Activated T-helper 2 cell treated with anti-CD3 and anti-CD28 coated beads, Interferon-gamma antibody, Interleukin-2, Interleukin-4, amounts not matched to agents 10 μg/mL and 5 μg/mL and 100 μg/mL, durations not matched to agents 14 hours and 24 hours and 36 hours (primary cell): ENCODE measurements at regions not wholly inside any gene's neighbourhood (a gene's known extent, or its start where the extent isn't known, plus 50 kb on each side); places are given as distances from the start of the nearest gene placed in this dataset.

Experiments used
- DNase-seq: peaks from one replicate; pipeline ENCODE4 v3.0.0; 2021; ENCODE audit warnings: low spot score
- H3K27ac Mint-ChIP-seq: one replicate; pipeline ENCODE4 v1.8.0; 2021; ENCODE audit warnings: mixed read lengths
- H3K27me3 Mint-ChIP-seq: one replicate; pipeline ENCODE4 v1.8.0; 2021; ENCODE audit warnings: low read depth, mixed read lengths
- H3K36me3 Mint-ChIP-seq: one replicate; pipeline ENCODE4 v1.8.0; 2021; ENCODE audit warnings: low read depth, mixed read lengths
- H3K4me1 Mint-ChIP-seq: one replicate; pipeline ENCODE4 v1.8.0; 2021; ENCODE audit warnings: low read depth, mixed read lengths
- H3K4me3 Mint-ChIP-seq: one replicate; pipeline ENCODE4 v1.8.0; 2021; ENCODE audit warnings: low read depth, mild to moderate bottlenecking, moderate library complexity, mixed read lengths
- H3K9me3 Mint-ChIP-seq: one replicate; pipeline ENCODE4 v1.8.0; 2021; ENCODE audit warnings: mixed read lengths
- intact Hi-C: fragments of 100-400 bp; cut with micrococcal nuclease; formaldehyde crosslinking; loops from one replicate; pipeline ENCODE4 v1.15.1; 2023

DNA sequence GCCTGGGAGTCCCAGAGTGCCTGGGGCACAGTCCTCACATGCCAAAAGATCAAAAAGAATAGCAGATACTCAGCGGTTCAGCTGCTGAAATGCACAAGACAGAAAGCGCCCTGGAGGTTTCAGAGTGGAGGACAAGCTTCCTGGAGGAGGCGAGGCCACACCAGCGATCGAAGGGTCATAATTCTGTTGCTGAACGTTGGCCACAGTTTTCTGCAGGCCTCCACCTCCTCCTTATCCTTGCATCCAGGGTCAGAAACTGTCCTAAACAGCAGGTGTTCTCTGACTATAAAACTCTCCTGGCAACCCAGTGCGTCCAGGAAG, 220.3 kb upstream of the LINGO1 start:
- peaks cover 6% of the 10 kb centered on the region for H3K9me3 Mint-ChIP-seq
- no peaks in the 10 kb centered on the region for H3K36me3 Mint-ChIP-seq
- no peak for DNase-seq
- no peak overlapping the region for H3K4me3 Mint-ChIP-seq
- peaks cover 8% of the 10 kb centered on the region for H3K27me3 Mint-ChIP-seq
- intact Hi-C loops, result no loop called here
- no peaks in the 10 kb centered on the region for H3K4me1 Mint-ChIP-seq
- no peak overlapping the region for H3K27ac Mint-ChIP-seq

DNA sequence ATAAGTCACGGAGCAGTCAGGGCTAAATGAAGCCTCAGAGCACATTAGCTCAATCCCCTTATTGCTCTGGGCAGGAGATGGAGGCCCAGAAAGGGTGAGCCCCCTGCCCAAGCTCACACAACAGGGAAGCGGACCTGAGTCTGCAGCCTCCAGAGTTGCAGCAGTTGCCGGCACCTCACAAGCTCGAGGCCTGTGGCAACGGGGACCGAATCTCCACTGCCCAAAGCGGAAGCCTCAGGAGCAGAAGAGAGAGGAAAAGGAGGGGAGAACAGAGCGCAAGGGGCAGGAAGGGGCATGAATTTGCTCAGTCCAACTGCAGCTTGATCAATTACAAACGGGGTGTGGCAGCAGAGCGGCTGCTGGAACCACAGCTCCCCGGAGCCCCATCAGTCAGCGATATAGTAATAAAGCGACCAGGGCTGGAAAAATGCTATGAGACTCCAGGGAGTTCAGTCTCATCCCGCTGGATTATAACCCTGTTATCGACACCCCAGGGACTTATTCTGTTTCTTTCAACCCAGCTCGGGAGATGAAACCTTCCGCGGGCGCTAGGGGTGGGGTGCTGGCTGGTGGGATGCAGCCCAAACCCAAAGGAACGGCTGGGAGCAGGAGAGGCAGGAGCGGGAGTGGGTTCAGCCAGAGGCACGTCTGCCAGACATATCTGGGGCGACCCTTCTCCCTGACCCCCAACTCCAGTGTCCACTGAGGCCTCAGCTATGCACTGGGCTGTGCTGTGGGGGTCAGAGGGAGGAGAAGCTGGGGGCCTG, 219.7 kb upstream of the LINGO1 start:
- Mint-ChIP-seq H3K4me3 (no peak overlapping the region), H3K27me3 (peaks cover 11% of the 10 kb centered on the region), H3K27ac (no peak overlapping the region), H3K36me3 (no peaks in the 10 kb centered on the region), H3K4me1 (no peaks in the 10 kb centered on the region), H3K9me3 (peaks cover 6% of the 10 kb centered on the region)
- intact Hi-C loops, result no loop called here
- no peak for DNase-seq

DNA sequence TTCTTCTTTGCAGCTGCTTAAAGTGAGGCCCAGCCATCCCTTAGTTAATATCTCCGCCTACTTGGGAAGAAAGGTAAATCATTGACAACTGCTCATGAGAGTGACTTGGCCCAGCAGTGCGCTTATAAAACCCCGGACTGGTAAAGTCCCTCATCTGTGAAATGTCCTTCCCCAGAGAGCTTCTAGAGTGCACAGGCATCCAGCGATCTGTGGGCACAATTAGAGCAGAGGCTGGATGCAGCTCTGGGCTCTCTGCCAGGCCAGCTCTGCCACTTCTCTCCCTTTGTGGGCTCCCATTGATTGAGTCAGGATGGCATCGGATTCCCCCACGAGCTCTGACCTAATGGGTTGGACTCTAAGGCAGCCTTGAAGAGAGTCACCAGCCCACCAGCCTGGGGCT, 219.0 kb upstream of the LINGO1 start:
- Mint-ChIP-seq H3K27me3 (peaks cover 16% of the 10 kb centered on the region), H3K9me3 (peaks cover 6% of the 10 kb centered on the region), H3K4me1 (no peaks in the 10 kb centered on the region), H3K27ac (no peak overlapping the region), H3K36me3 (no peaks in the 10 kb centered on the region), H3K4me3 (no peak overlapping the region)
- intact Hi-C loops, result no loop called here
- DNase-seq, result no peak

DNA sequence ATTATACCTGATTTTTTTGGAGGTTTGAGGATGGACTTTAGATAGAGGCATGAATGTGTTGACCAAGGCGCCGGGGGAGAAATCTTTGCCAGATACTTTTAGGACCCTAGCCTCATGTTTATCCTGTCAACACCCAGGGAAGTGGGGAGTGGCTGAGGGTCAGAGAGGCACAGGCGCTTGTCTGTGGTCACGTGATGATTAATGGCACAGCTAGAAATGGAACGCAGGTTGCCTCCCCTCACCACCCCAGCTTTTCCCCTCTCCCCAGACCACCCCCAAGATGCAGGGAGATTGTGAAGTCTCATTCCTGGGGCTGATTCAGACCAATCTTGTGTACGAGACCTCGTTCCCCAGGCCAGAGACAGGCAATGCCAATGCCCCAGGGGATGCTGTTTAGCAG, 218.4 kb upstream of the LINGO1 start:
- Mint-ChIP-seq H3K27ac (no peak overlapping the region), H3K4me3 (no peak overlapping the region), H3K4me1 (no peaks in the 10 kb centered on the region), H3K36me3 (no peaks in the 10 kb centered on the region), H3K9me3 (peaks cover 6% of the 10 kb centered on the region), H3K27me3 (peaks cover 19% of the 10 kb centered on the region)
- no peak for DNase-seq
- intact Hi-C loops, result no loop called here

DNA sequence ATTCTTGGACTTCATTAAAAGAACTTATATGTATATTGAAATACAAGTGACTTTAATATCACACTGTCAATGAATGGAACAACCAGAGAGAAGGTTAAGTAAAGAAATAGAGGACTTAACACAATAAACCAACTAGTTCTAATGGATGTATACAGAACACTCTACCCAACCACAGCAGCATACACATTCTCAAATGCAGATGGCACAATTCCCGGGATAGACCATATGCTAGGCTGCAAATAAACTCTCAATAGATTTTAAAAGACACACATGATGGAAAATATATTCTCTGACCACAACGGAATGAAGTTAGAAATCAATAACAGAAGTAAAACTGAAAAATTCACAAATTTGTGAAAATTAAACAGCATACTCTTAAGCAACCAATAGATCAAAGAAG, 214.3 kb upstream of the LINGO1 start:
- Mint-ChIP-seq H3K36me3 (no peaks in the 10 kb centered on the region), H3K9me3 (peaks cover 6% of the 10 kb centered on the region), H3K27ac (no peak overlapping the region), H3K4me1 (no peaks in the 10 kb centered on the region), H3K4me3 (no peak overlapping the region), H3K27me3 (peaks cover 25% of the 10 kb centered on the region)
- intact Hi-C loops, result no loop called here
- DNase-seq, result no peak

DNA sequence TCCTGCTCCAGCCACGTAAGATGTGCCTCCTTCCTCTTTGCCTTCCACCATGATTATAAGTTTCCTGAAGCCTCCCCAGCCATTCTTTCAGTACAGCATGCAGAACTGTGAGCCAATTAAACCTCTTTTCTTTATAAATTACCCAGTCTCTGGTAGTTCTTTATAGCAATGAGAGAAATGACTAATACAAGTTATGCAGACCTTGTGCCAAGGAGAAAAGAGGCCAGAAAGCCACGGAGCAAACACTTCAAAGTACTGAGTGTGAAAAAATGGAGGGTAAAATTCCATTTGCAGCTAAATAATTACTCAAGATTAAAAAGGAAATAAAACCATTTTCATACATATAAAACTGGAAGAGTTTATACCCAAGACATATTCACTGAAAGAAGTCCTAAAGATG, 213.6 kb upstream of the LINGO1 start:
- H3K27me3 Mint-ChIP-seq, result peaks cover 27% of the 10 kb centered on the region

DNA sequence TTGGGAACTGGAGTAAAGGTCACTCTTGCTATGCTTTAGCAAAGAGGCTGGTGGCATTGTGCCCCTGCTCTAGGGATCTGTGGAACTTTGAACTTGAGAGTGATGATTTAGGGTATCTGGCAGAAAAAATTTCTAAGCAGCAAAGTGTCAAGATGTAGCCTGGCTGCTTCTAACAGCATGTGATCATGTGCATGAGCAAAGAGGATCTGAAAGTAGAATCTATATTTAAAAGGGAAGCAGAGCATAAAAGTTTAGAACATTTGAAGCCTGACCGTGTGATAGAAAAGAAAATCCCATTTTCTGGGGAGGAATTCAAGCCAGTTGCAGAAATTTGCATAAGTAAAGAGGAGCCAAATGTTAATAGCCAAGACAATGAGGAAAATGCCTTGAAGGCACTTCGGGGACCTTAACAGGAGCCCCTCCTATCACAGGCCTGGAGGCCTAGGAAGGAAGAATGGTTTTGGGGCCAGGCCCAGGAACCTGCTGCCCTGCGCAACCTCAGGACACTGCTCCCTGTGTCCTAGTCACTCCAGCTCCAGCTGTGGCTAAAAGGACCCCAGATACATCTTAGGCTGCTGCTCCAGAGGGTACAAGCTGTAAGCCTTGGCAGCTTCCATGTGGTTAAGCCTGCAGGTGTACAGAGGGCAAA, 212.2 kb upstream of the LINGO1 start:
- Mint-ChIP-seq H3K27me3 (peaks cover 29% of the 10 kb centered on the region), H3K4me3 (no peak overlapping the region), H3K4me1 (no peaks in the 10 kb centered on the region), H3K27ac (no peak overlapping the region), H3K9me3 (peaks cover 1% of the 10 kb centered on the region), H3K36me3 (no peaks in the 10 kb centered on the region)
- DNase-seq, result no peak
- intact Hi-C loops, result no loop called here

More for the DNA sequence above, 213.6 kb upstream of the LINGO1 start:
- Mint-ChIP-seq H3K9me3 (peaks cover 6% of the 10 kb centered on the region), H3K4me1 (no peaks in the 10 kb centered on the region), H3K27ac (no peak overlapping the region), H3K4me3 (no peak overlapping the region), H3K36me3 (no peaks in the 10 kb centered on the region)
- DNase-seq, result no peak
- intact Hi-C loops, result no loop called here

DNA sequence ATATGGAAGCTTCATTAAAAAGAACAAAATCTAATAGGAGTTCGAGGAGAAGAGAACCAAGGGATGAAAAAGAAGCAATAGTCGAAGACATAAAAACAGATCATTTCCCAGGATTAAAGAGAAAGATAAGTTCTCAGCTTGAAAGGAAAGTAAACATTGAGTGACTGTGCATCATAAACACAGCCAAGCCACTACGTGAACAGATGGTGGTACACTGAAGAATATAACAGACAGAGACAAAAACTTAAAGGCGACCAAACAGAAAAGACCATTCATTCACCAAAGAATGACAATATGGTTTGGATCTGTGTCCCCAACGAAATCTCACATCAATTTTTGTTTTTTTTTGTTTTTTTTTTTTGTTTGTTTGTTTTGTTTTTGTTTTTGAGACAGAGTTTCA, 210.8 kb upstream of the LINGO1 start:
- H3K27me3 Mint-ChIP-seq, result peaks cover 23% of the 10 kb centered on the region
- no peak for DNase-seq
- H3K27ac Mint-ChIP-seq, result no peak overlapping the region
- intact Hi-C loops, result no loop called here
- no peak overlapping the region for H3K4me3 Mint-ChIP-seq
- no peaks in the 10 kb centered on the region for H3K9me3 Mint-ChIP-seq
- no peaks in the 10 kb centered on the region for H3K36me3 Mint-ChIP-seq
- H3K4me1 Mint-ChIP-seq, result no peaks in the 10 kb centered on the region

DNA sequence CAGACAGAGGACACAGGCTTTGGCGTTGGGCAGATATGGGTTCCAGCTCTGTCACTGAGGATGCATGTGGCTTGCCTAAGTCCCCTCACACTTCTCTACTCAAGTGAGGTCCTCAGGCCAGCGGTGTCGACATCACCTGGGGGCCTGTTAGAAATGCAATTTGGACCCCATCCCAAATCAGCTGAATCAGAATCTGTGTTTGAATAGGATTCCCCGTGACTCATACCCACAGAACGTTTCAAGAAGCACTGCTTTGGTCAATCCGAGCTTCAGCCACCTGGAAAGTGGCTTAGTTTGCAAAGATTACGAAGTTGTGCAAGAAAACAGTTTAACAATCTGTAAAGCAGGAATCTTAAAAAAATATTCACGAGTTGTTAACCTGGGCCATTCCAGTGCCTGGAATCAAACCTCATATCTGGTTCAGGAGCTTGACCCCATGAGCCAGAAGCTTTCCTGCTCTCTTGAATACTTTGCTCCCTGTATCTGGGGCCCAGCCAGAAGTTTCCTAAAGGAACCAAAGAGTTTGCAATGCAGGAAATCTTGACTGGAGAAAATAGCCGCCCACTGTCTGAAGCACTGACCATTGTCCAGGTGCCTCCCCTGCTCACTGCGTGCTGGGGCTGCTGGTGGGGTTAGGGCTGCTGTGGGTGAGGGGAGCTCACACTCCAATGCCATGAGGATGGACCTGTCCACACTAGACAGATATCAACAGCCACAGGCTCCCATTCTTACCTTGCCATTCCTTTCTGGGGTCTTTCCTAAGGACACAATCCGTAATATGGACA, 208.5 kb upstream of the LINGO1 start:
- Mint-ChIP-seq H3K4me1 (no peaks in the 10 kb centered on the region), H3K27ac (no peak overlapping the region), H3K9me3 (no peaks in the 10 kb centered on the region), H3K36me3 (no peaks in the 10 kb centered on the region), H3K4me3 (no peak overlapping the region), H3K27me3 (peaks cover 11% of the 10 kb centered on the region)
- no peak for DNase-seq
- intact Hi-C loops, result no loop called here

DNA sequence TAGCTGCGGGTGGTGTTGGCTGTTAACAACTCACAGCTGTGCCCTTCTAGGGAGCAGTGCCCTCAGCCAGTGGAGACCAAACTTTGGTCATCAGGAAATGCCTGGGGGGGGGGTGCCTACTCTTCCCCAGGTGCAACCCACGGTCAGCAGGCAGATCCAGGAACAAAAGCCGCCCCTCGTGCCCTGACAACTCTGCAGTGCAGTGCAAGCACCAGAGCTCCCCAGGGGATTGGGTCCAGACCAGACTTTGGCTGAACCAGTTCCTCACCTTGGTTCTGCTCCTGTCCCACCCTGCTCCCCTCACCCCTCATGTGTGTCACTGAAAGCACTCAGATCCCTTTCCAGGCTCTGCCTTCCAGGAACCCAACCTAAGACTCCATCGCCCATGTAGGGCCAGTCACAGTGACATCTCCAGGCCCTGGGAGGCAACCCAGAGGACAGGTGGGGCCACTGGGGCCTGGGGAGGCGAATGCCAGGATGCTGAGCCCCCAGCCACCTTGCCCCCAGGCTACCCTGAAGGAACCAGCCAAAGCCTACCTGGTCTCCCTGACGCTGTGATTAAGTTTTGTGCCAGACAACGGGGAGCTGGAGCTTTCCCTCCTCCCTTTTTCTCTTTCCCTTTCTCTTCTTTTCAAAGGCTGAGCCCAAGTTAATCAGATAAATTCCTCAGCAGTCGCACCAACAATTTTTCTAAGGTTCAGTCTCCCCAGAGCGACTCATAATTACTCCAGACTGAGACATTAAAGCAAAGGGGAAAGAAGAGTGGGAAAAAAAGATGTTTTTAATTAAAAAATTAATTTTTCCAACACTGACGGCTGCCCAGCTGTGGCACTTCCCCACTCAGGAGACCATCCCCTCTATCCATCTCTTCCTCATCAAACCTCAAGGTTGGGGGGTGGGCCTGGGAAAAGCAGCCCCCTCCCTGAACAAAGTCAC, 207.5 kb upstream of the LINGO1 start:
- no peak overlapping the region for H3K27ac Mint-ChIP-seq
- no peak for DNase-seq
- no peaks in the 10 kb centered on the region for H3K36me3 Mint-ChIP-seq
- intact Hi-C loops, result no loop called here
- peaks cover 10% of the 10 kb centered on the region for H3K27me3 Mint-ChIP-seq
- no peaks in the 10 kb centered on the region for H3K4me1 Mint-ChIP-seq
- H3K9me3 Mint-ChIP-seq, result no peaks in the 10 kb centered on the region
- no peak overlapping the region for H3K4me3 Mint-ChIP-seq

DNA sequence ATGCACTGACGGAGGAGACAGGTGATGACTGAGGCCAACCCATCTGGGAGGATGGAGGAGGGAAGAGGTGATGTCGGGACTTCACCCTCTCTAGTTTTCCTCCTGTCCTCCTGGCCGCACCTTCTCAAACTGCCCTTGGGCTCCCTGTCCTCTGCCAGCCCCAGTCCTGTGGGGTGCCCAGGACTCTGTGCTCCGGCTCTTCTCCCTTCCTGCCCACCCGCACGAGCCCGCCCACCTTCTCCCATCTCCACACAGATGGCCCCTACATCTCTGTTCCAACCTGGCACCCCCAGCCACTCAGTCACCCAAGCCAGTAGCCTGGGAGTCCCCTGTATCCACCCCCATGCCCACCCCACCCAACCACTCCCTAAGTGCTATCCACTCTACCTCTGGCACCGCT, 206.7 kb upstream of the LINGO1 start:
- H3K4me3 Mint-ChIP-seq, result no peak overlapping the region
- no peak overlapping the region for H3K27ac Mint-ChIP-seq
- H3K4me1 Mint-ChIP-seq, result no peaks in the 10 kb centered on the region
- H3K36me3 Mint-ChIP-seq, result no peaks in the 10 kb centered on the region
- intact Hi-C loops, result no loop called here
- DNase-seq, result no peak
- H3K9me3 Mint-ChIP-seq, result no peaks in the 10 kb centered on the region
- peaks cover 10% of the 10 kb centered on the region for H3K27me3 Mint-ChIP-seq

DNA sequence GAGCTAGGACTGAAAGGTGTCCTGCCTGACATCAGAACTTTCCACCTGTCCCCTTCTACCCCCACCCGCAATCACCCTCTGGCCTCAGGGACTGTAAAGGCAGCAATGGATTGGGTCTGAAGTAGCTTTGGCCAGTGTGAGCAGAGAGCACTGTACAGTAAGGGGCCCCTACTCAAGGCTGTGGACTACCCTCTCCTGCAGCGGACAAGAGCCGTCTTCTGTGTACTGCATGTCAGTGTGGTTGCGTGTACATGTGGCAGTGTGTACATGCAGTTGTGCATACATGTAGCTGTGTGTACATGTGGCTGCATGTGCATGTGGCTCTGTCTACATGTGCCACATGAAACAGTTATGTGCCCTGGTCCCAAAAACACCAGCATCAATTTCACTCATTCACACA, 205.9 kb upstream of the LINGO1 start:
- intact Hi-C loops, result no loop called here
- H3K9me3 Mint-ChIP-seq, result no peaks in the 10 kb centered on the region
- peaks cover 10% of the 10 kb centered on the region for H3K27me3 Mint-ChIP-seq
- no peak overlapping the region for H3K27ac Mint-ChIP-seq
- DNase-seq, result no peak
- no peak overlapping the region for H3K4me3 Mint-ChIP-seq
- H3K4me1 Mint-ChIP-seq, result no peaks in the 10 kb centered on the region
- H3K36me3 Mint-ChIP-seq, result no peaks in the 10 kb centered on the region
